ENCODE measurements at regions not wholly inside any gene's neighbourhood (a gene's known extent, or its start where the extent isn't known, plus 50 kb on each side); places are given as distances from the start of the nearest gene placed in this dataset.

GRCh38 chr5:6228257-6229250 is 149.8 kb downstream of the MED10 start:
- DNase-seq = peak; percentile 20

- DNase-seq = no peak
These were observed 153.2 kb downstream of the MED10 start for GRCh38 chr5:6225121-6225607.

GRCh38 chr5:6224406-6224805 is 153.9 kb downstream of the MED10 start:
- no peak for DNase-seq

- DNase-seq = no peak
These were observed 155.4 kb downstream of the MED10 start for GRCh38 chr5:6222899-6223298.

GRCh38 chr5:6222121-6222520 is 156.2 kb downstream of the MED10 start:
- DNase-seq = no peak

- no peak for DNase-seq
These were observed 157.2 kb downstream of the MED10 start for GRCh38 chr5:6221141-6221626.

GRCh38 chr5:6220346-6221088 is 157.8 kb downstream of the MED10 start:
- no peak for DNase-seq

GRCh38 chr5:6218517-6218916 is 159.8 kb downstream of the MED10 start:
- DNase-seq = no peak

GRCh38 chr5:6218116-6218515 is 160.2 kb downstream of the MED10 start:
- DNase-seq = no peak

GRCh38 chr5:6216471-6217075 is 161.8 kb downstream of the MED10 start:
- no peak for DNase-seq

- DNase-seq = no peak
These were observed 162.5 kb downstream of the MED10 start for GRCh38 chr5:6215891-6216290.

GRCh38 chr5:6212244-6212643 is 166.1 kb downstream of the MED10 start:
- no peak for DNase-seq

- DNase-seq = no peak
These were observed 171.8 kb downstream of the MED10 start for GRCh38 chr5:6206501-6206900.

- no peak for DNase-seq
These were observed 175.4 kb downstream of the MED10 start for GRCh38 chr5:6202968-6203365.

- peak; percentile 12 for DNase-seq
These were observed 176.0 kb downstream of the MED10 start for GRCh38 chr5:6202149-6202967.

- no peak for DNase-seq
These were observed 176.7 kb downstream of the MED10 start for GRCh38 chr5:6201631-6202030.

- DNase-seq = no peak
These were observed 179.8 kb downstream of the MED10 start for GRCh38 chr5:6198531-6198930.

GRCh38 chr5:6197427-6197826 is 180.9 kb downstream of the MED10 start:
- no peak for DNase-seq

GRCh38 chr5:6195711-6196358 is 182.5 kb downstream of the MED10 start:
- no peak for DNase-seq

GRCh38 chr5:6194906-6195612 is 183.3 kb downstream of the MED10 start:
- DNase-seq = no peak

- DNase-seq = no peak
These were observed 184.0 kb downstream of the MED10 start for GRCh38 chr5:6194261-6194875.

Data from NCI-H526 treated with DMSO at 0.1 percent for 48 hours (cell line).